AG09309 (cell line): ENCODE measurements at regions not wholly inside any gene's neighbourhood (a gene's known extent, or its start where the extent isn't known, plus 50 kb on each side); places are given as distances from the start of the nearest gene placed in this dataset.

ENCODE experiments used
- DNase-seq: peaks from one replicate; pipeline ENCODE4 v3.0.0-alpha.2; 2010; ENCODE audit warnings: low read depth
- H3K4me3 ChIP-seq: 2 replicates; pipeline ENCODE4 v1.5.1; 2011; ENCODE audit warnings: mild to moderate bottlenecking, low read depth, low read length, moderate library complexity; ENCODE audit not compliant: control insufficient read depth
- TF ChIP-seq, protein P1 (sequence below): IDR thresholded peaks from 2 replicates; pipeline ENCODE4 v1.5.1; 2011; ENCODE audit warnings: mild to moderate bottlenecking, low read depth, low read length, inconsistent platforms; ENCODE audit not compliant: insufficient read depth, control insufficient read depth; ENCODE audit errors: missing control alignments

DNA sequence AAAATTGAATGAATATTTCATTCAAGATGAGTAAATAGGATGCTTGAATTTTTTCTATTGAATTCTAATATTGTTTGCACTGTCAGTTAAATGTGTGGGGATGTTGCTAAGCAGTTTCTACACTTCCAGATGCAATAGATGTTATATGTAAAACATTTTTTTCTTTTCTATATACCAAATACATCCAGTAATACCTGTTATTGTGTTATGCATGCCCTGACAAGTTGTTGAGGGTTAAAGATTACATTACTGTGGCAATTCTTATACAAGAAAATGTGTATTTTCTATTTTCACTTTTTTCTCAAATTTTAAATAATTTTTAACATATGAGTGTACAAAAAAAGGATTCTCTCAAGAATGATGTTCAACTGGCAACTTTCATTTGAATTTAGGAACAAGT is 713.9 kb downstream of the GATA3 start:
- TF ChIP-seq, protein P1, sequence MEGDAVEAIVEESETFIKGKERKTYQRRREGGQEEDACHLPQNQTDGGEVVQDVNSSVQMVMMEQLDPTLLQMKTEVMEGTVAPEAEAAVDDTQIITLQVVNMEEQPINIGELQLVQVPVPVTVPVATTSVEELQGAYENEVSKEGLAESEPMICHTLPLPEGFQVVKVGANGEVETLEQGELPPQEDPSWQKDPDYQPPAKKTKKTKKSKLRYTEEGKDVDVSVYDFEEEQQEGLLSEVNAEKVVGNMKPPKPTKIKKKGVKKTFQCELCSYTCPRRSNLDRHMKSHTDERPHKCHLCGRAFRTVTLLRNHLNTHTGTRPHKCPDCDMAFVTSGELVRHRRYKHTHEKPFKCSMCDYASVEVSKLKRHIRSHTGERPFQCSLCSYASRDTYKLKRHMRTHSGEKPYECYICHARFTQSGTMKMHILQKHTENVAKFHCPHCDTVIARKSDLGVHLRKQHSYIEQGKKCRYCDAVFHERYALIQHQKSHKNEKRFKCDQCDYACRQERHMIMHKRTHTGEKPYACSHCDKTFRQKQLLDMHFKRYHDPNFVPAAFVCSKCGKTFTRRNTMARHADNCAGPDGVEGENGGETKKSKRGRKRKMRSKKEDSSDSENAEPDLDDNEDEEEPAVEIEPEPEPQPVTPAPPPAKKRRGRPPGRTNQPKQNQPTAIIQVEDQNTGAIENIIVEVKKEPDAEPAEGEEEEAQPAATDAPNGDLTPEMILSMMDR = no peak
- H3K4me3 ChIP-seq = no peak overlapping the region
- no peak for DNase-seq

DNA sequence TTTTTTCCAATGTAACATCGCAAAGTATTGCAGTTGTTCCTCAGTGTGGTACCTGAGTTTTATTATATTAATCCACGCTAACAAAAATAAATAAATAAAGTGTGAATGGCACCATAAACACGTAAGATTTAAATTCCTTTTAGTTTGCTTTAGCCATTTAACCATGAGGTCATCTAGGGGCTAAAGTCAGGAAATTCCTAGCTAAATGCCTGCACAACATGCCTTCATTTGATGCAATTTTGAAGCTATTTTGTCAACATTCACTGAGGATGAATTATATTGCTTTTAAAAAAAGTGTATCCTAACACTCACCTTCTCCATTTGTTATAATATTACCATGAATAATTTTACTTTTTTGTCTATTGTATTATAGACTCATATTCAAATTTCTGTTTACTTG is 714.4 kb downstream of the GATA3 start:
- H3K4me3 ChIP-seq = no peak overlapping the region
- TF ChIP-seq, protein P1 = no peak

DNA sequence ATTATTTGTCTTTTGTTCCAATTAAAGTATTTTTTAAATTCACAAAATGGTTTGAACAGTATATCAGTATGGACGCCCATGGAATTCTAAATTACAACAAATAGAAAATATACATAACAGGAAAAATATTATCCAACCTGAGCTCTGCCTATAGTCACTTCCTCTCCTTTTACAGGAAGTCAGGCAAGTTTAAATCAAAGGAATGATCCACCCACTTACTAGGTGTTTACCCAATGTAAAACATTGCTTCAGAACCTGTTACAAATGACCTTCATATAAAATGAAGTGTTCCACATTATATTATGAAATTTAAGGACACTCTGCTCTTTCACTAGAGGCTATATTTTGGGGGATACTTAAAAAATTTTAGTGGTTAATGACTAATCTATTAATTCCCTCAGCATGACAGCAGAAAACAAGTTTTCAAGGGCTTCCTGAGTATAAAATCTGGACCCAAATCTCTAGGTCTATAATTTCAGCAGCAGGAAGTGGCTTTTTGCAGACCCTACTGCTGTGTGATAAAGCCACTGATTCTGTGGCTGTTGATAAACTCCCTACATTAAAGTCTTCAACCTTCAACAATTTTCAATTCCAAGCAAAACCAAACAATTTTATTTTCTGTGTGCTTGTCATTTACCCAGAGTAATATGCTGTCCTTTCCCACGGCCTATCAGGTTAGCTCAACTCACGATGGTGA is 722.6 kb downstream of the GATA3 start:
- TF ChIP-seq, protein P1 = no peak
- DNase-seq = no peak
- H3K4me3 ChIP-seq = no peak overlapping the region

More for the DNA sequence above, 714.4 kb downstream of the GATA3 start:
- no peak for DNase-seq

DNA sequence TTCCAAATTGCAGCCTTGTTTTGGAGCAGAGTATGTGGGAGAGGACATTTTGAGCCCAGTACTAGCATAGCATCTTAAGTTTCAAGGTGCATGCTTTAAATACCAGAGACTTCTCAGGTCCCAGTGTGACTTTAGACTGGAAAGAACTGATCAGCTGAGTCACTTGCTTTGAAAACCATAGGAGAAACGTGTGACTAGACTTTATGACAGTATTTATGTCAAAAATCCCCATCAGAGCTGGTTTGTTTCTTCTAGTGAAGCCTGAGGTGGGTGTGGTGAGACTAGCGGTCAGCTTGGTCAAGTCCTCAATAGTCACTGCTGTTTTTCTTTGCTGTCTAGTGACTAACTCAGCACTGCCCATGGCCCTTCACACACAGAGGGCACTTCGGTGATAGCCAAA is 724.2 kb downstream of the GATA3 start:
- TF ChIP-seq, protein P1 = no peak
- no peak overlapping the region for H3K4me3 ChIP-seq
- DNase-seq = no peak

DNA sequence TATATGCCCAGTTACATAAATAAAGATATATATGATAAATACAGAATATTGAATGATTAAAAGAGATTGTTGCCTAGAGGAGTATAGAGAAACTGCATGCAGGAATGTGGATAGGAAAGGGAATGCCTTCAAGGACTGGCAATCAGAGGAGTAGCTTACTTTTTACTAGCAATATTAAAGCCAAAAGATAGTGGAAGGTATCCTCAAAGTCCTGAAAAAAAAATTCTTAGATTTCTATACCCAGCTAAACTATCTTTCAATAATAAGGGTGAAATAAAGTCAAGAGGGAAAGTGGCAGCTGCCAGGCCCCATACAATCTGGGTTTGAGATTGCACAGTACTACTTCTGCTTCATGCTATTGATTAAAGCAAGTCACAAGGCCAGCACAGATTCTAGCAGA is 733.2 kb downstream of the GATA3 start:
- H3K4me3 ChIP-seq = no peak overlapping the region
- DNase-seq = no peak
- TF ChIP-seq, protein P1 = no peak

DNA sequence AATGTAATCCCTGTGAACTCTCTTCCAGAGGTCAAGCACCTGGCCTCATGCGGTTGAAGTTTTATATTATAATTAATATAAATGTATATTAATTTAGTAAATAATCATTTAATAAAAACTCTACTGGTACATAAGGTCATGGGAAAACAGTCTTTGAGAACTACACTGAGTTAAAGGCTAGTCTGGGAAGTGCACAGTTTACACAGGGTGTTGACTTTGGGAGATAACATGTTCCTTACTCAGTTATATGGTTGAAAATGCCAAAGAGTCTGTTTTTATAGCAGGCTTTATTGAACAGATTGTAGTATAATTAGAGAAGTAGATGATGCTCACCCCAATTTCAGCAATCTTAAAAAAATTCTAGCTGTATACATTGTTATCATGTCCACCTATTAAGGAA is 735.9 kb downstream of the GATA3 start:
- H3K4me3 ChIP-seq = no peak overlapping the region
- TF ChIP-seq, protein P1 = no peak
- DNase-seq = no peak

DNA sequence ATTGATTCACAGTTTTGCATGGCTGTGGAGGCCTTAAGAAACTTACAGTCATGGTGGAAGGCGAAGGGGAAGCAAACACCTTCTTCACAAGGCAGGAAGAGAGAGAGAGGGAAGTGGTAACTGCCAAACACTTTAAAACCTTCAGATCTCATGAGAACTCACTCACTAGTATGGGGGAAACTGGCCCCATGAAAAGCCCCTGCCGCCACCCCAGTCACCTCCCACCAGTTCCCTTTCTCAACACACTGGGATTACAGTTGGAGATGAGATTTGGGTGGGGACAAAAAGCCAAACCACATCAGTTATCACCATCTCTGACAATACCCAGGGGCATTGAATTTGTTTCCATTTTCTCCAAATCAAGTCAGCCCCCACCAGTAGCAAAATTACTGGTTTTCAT is 740.4 kb downstream of the GATA3 start:
- H3K4me3 ChIP-seq = no peak overlapping the region
- DNase-seq = no peak
- TF ChIP-seq, protein P1 = no peak
